ENCODE measurements at regions not wholly inside any gene's neighbourhood (a gene's known extent, or its start where the extent isn't known, plus 50 kb on each side); places are given as distances from the start of the nearest gene placed in this dataset.

DNA sequence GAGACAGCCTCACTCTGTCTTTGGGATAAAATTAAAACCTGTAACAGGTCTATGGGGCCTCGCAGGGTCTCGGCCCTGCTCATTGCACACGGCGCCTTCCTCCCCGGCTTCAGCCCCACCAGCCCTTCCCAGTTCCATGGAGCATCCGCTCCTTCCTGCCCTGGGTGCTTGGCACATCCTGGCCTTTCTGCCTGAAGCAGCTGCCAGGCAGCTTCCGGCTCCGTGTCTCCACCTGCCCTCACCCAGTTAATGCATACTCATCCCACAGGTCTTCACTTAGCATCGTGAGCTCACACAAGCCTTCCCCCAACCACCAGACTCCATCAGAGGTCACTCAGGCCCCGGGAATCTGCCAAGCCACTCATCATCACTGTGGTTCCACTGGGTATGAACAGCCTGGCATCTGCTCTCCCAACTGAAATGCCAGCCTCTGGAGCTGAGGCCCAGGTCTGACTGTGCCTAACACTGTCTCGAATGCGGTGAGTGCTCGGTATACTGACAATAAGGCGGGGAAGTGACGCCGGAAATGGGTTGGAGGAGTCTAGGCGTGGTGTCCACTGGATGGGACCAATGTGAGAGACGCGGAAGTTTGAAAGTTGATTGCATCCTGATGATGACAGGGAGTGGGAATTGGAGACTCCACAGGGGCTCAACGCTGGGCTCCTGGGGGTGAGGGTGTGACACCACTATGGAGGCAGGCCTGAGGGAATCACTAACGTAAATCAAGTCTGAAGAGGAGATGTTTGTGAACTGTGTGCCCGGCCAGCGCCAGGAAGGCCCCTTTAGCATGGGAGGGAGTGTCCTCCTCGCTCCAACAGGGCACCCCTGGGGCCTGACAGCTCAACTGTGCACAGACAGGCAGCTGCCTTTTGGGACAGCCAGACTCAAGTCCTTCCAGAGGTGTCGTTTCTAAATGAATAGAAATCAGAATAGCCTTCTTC, 245.8 kb downstream of the TTLL2 start:
- DNase-seq (ENCODE audit: insufficient read length, low spot score), result no peak
- FAIRE-seq, result no peak
- TF ChIP-seq POU2F2 (IDR thresholded peaks at IDR 0.05; ENCODE audit: low read depth, low read length), result no peak
- no peak for TF ChIP-seq PAX5 (IDR thresholded peaks at IDR 0.05; ENCODE audit: insufficient read depth, low read length, severe bottlenecking)
- no peak for TF ChIP-seq SPI1 (IDR thresholded peaks at IDR 0.05; ENCODE audit: low read depth, low read length)
- no peak for TF ChIP-seq POLR2AphosphoS5 (IDR thresholded peaks at IDR 0.05; ENCODE audit: low read depth, low read length)

DNA sequence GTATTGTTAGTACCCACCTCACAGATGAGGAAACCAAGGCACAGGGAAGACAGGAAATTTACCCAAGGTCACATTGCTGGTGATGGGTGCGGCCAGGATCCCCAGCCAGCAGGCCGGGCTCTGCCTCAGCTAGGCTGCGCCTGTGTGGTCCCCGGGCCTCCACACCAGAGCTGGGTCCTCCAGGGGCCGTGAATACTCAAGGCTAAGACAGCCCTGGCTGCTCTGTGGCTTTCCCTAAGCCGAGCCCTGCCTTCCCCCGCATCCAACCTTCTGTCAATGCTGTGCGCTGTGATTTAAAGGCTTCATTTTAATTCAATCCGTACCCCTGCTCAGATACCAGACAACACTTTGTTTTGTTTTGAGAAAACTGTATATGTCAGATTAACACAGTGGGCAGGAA, 246.7 kb downstream of the TTLL2 start:
- TF ChIP-seq POLR2AphosphoS5 (IDR thresholded peaks at IDR 0.05; ENCODE audit: low read depth, low read length), result no peak
- no peak for TF ChIP-seq POLR2A (IDR thresholded peaks at IDR 0.05; ENCODE audit: low read depth, low read length)
- TF ChIP-seq TAF1 (IDR thresholded peaks at IDR 0.05; ENCODE audit: low read depth, low read length), result no peak
- TF ChIP-seq SPI1 (IDR thresholded peaks at IDR 0.05; ENCODE audit: low read depth, low read length), result no peak
- TF ChIP-seq PAX5 (IDR thresholded peaks at IDR 0.05; ENCODE audit: insufficient read depth, low read length, severe bottlenecking), result no peak
- no peak for TF ChIP-seq POU2F2 (IDR thresholded peaks at IDR 0.05; ENCODE audit: low read depth, low read length)
- FAIRE-seq, result no peak
- DNase-seq (ENCODE audit: insufficient read length, low spot score), result no peak

DNA sequence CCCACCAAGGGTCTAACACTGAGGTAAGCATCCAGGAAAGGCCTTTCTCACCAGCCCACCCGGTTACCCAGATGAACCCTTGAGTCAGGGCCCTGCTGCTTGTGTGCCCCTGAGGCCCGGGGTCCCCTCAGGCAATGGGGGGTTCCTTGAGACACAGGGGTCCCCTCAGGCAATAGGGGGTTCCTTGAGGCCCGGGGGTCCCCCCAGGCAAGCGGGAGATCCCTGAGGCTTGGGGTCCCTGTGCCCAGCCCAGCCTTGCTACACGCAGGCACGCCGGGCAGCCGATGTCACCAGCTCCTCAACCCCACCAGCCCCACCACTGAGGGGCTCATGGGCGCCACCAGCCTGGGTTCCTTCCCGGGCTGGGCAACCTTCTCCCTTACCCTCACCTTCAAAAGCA, 247.2 kb downstream of the TTLL2 start:
- DNase-seq (ENCODE audit: insufficient read length, low spot score) (no peak), FAIRE-seq (no peak)
- TF ChIP-seq PAX5 (IDR thresholded peaks at IDR 0.05; ENCODE audit: insufficient read depth, low read length, severe bottlenecking) (no peak), POLR2AphosphoS5 (IDR thresholded peaks at IDR 0.05; ENCODE audit: low read depth, low read length) (no peak), SPI1 (IDR thresholded peaks at IDR 0.05; ENCODE audit: low read depth, low read length) (no peak), TAF1 (IDR thresholded peaks at IDR 0.05; ENCODE audit: low read depth, low read length) (no peak), POLR2A (IDR thresholded peaks at IDR 0.05; ENCODE audit: low read depth, low read length) (no peak), POU2F2 (IDR thresholded peaks at IDR 0.05; ENCODE audit: low read depth, low read length) (no peak)

DNA sequence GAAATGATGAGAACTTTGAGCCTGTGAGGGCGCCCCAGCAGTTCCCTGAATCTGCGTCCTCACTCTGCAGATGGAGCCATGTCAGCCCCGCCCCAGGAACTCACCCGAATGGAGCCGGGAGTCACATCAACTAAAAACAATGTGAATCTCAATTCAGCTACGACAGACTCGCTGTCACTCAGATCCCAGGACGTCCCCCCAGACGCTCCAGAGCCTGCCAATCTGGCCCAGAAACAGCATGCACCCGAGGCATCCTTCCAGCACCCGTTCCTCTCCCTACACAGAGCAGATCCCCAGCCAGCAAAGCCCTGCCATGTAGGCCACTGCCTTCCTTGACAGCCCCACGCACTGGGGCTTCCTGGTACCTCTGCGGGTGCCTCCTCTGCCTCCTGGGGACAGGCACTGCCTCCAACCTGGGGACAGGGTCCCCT, 248.0 kb downstream of the TTLL2 start:
- DNase-seq (ENCODE audit: insufficient read length, low spot score), result no peak
- no peak for TF ChIP-seq PAX5 (IDR thresholded peaks at IDR 0.05; ENCODE audit: insufficient read depth, low read length, severe bottlenecking)
- no peak for TF ChIP-seq POLR2AphosphoS5 (IDR thresholded peaks at IDR 0.05; ENCODE audit: low read depth, low read length)
- no peak for TF ChIP-seq POLR2A (IDR thresholded peaks at IDR 0.05; ENCODE audit: low read depth, low read length)
- no peak for TF ChIP-seq SPI1 (IDR thresholded peaks at IDR 0.05; ENCODE audit: low read depth, low read length)
- TF ChIP-seq POU2F2 (IDR thresholded peaks at IDR 0.05; ENCODE audit: low read depth, low read length), result no peak
- no peak for FAIRE-seq

- FAIRE-seq, result no peak
These were observed 248.8 kb downstream of the TTLL2 start for GRCh38 chr6:167573461-167574215.

GRCh38 chr6:167574431-167575151, 249.7 kb downstream of the TTLL2 start:
- DNase-seq (ENCODE audit: insufficient read length, low spot score), result no peak
- no peak for TF ChIP-seq PAX5 (IDR thresholded peaks at IDR 0.05; ENCODE audit: insufficient read depth, low read length, severe bottlenecking)
- TF ChIP-seq SPI1 (IDR thresholded peaks at IDR 0.05; ENCODE audit: low read depth, low read length), result no peak
- no peak for TF ChIP-seq POU2F2 (IDR thresholded peaks at IDR 0.05; ENCODE audit: low read depth, low read length)
- TF ChIP-seq TAF1 (IDR thresholded peaks at IDR 0.05; ENCODE audit: low read depth, low read length), result no peak
- TF ChIP-seq POLR2A (IDR thresholded peaks at IDR 0.05; ENCODE audit: low read depth, low read length), result no peak
- TF ChIP-seq POLR2AphosphoS5 (IDR thresholded peaks at IDR 0.05; ENCODE audit: low read depth, low read length), result no peak
- no peak for FAIRE-seq

More at GRCh38 chr6:167573461-167574215, 248.8 kb downstream of the TTLL2 start:
- DNase-seq (ENCODE audit: insufficient read length, low spot score), result no peak
- TF ChIP-seq SPI1 (IDR thresholded peaks at IDR 0.05; ENCODE audit: low read depth, low read length), result no peak

DNA sequence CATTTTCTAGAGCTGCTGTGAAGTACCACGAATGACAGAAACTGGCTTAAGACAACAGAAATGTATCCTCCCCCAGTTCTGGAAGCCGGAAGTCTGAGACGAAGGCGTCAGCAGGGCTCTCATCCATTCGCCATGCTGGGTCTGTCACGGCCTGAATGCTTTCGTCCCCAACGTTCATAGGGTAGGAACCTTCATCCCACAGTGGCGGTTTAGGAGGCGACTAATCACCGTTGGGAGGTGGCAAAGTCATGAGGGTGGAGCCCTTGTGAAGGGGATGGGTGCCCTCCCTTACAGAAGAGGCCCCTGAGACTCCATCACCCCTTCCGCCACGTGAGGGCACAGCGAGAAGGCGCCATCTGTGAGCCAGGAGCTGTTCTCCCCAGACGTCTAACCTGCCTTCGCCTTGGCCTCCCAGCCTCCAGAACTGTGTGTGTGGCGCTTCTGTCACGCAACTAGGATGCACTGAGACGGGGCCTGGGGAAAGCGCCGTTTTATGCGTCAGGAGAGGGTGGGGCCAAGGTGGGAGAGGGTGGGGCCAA, 250.3 kb downstream of the TTLL2 start:
- TF ChIP-seq TAF1 (IDR thresholded peaks at IDR 0.05; ENCODE audit: low read depth, low read length) (no peak), POU2F2 (IDR thresholded peaks at IDR 0.05; ENCODE audit: low read depth, low read length) (no peak), PAX5 (IDR thresholded peaks at IDR 0.05; ENCODE audit: insufficient read depth, low read length, severe bottlenecking) (no peak), POLR2AphosphoS5 (IDR thresholded peaks at IDR 0.05; ENCODE audit: low read depth, low read length) (no peak), POLR2A (IDR thresholded peaks at IDR 0.05; ENCODE audit: low read depth, low read length) (no peak), SPI1 (IDR thresholded peaks at IDR 0.05; ENCODE audit: low read depth, low read length) (no peak)
- no peak for DNase-seq (ENCODE audit: insufficient read length, low spot score)
- no peak for FAIRE-seq

DNA sequence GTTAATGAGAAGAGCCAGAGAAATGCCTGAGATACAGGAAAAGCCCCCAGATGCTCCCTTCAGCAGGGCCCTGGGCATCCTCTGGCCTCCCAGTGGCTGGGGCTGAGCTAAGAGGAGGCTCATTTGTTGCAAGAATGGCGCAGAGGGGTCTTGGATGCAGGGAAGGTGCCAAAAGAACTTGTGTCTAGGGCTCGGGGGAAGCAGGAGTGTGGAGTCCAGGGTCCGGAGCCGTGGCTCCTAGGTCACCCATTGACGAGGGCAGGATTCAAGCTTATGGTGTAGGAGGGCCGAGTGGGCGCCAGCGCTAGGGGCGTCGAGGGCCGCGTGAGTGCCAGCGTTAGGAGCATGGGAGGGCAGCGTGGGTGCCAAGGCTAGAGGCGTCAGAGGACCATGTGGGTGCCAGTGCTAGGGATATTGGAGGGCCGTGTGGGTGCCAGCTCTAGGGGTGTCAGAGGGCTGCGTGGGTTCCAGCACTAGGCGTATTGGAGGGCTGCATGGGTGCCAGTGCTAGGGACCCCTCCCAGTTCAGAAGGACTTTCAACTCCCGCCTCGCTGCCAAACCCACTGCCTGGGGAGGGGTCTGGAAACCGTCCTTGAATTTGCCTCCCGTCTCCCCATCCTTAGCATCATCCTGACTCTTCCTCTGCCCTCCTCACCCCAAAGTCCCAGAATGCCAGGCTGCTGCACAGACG, 250.5 kb upstream of the AFDN start:
- FAIRE-seq (no peak), DNase-seq (ENCODE audit: insufficient read length, low spot score) (no peak)
- TF ChIP-seq SPI1 (IDR thresholded peaks at IDR 0.05; ENCODE audit: low read depth, low read length) (no peak), TAF1 (IDR thresholded peaks at IDR 0.05; ENCODE audit: low read depth, low read length) (no peak), POLR2AphosphoS5 (IDR thresholded peaks at IDR 0.05; ENCODE audit: low read depth, low read length) (no peak), POU2F2 (IDR thresholded peaks at IDR 0.05; ENCODE audit: low read depth, low read length) (no peak), PAX5 (IDR thresholded peaks at IDR 0.05; ENCODE audit: insufficient read depth, low read length, severe bottlenecking) (no peak), POLR2A (IDR thresholded peaks at IDR 0.05; ENCODE audit: low read depth, low read length) (no peak)
